IMR-90 (cell line): ENCODE measurements at regions not wholly inside any gene's neighbourhood (a gene's known extent, or its start where the extent isn't known, plus 50 kb on each side); places are given as distances from the start of the nearest gene placed in this dataset.

ENCODE experiments used
- ATAC-seq: fragments of 200-7000 bp; cut with Tn5 transposase; 2 replicates; pipeline ENCODE4 v1.9.1; 2020; ENCODE audit warnings: low read depth, mild to moderate bottlenecking, moderate library complexity
- BruUV-seq: library from RNA; stranded (reverse); fragments of 400-500 nt; replicated peaks from 2 replicates; lab custom pipeline; 2021; lab: Mats Ljungman, UMichigan
- CTCF ChIA-PET: fragments of 300-600 bp; formaldehyde crosslinking; extraction: SDS; loops from one replicate; lab custom pipeline; 2021; ENCODE audit warnings: antibody characterized with exemption; lab: Yijun Ruan, JAX
- POLR2A ChIA-PET: fragments of 300-600 bp; sonication (Branson Sonifier 250); formaldehyde crosslinking; loops from one replicate; lab custom pipeline; 2022; ENCODE audit warnings: antibody characterized with exemption; ENCODE audit not compliant: unreplicated experiment; lab: Charles Lee
- DNase-seq: peaks from one replicate; pipeline ENCODE4 v3.0.0; 2013
- H2AFZ ChIP-seq: replicated peaks from 2 replicates; pipeline ENCODE3; 2013; ENCODE audit warnings: low read length, mild to moderate bottlenecking; ENCODE audit not compliant: poor library complexity
- H2AK5ac ChIP-seq: 2 replicates; pipeline ENCODE4 v1.6.1; 2013; ENCODE audit warnings: low read depth, low read length, inconsistent platforms
- H2AK9ac ChIP-seq: replicated peaks from 2 replicates; pipeline ENCODE3; 2013; ENCODE audit warnings: mild to moderate bottlenecking, low read depth, low read length, moderate library complexity; ENCODE audit not compliant: poor library complexity
- H2BK120ac ChIP-seq: 2 replicates; pipeline ENCODE4 v1.6.1; 2013; ENCODE audit warnings: low read depth, low read length, inconsistent platforms
- H2BK15ac ChIP-seq: 3 replicates; pipeline ENCODE4 v1.6.1; 2013; ENCODE audit warnings: low read depth, low read length, inconsistent platforms
- H2BK20ac ChIP-seq: 2 replicates; pipeline ENCODE4 v1.6.1; 2013; ENCODE audit warnings: low read depth, mild to moderate bottlenecking, inconsistent platforms, low read length, moderate library complexity
- H2BK5ac ChIP-seq: 2 replicates; pipeline ENCODE4 v1.6.1; 2013; ENCODE audit warnings: mild to moderate bottlenecking, low read depth, low read length, inconsistent platforms; ENCODE audit not compliant: poor library complexity, severe bottlenecking
- H3K14ac ChIP-seq: replicated peaks from 2 replicates; pipeline ENCODE4 v1.6.1; 2013; ENCODE audit warnings: low read depth, low read length, inconsistent platforms
- H3K18ac ChIP-seq: 2 replicates; pipeline ENCODE4 v1.6.1; 2013; ENCODE audit warnings: low read depth, low read length, control low read depth
- H3K23ac ChIP-seq: 2 replicates; pipeline ENCODE4 v1.6.1; 2013; ENCODE audit warnings: low read depth, low read length, inconsistent platforms
- H3K27ac ChIP-seq: 2 replicates; pipeline ENCODE4 v1.5.1; 2013; ENCODE audit warnings: mild to moderate bottlenecking, control low read depth, low read length; ENCODE audit not compliant: insufficient read depth
- H3K27me3 ChIP-seq: 2 replicates; pipeline ENCODE4 v1.6.1; 2013; ENCODE audit warnings: low read length; ENCODE audit not compliant: control insufficient read depth, insufficient read depth
- H3K36me3 ChIP-seq: 2 replicates; pipeline ENCODE4 v1.6.1; 2013; ENCODE audit warnings: low read length, mixed read lengths; ENCODE audit not compliant: control insufficient read depth, insufficient read depth
- H3K4ac ChIP-seq: 2 replicates; pipeline ENCODE4 v1.6.1; 2013; ENCODE audit warnings: low read depth, low read length, inconsistent platforms
- H3K4me1 ChIP-seq: 2 replicates; pipeline ENCODE4 v1.6.1; 2013; ENCODE audit warnings: low read length, mixed read lengths; ENCODE audit not compliant: control insufficient read depth, insufficient read depth
- H3K4me2 ChIP-seq: 2 replicates; pipeline ENCODE4 v1.6.1; 2013; ENCODE audit warnings: low read depth, mild to moderate bottlenecking, control low read depth, low read length, moderate library complexity
- H3K4me3 ChIP-seq: 2 replicates; pipeline ENCODE4 v1.5.1; 2013; ENCODE audit warnings: low read depth, mild to moderate bottlenecking, control low read depth, low read length, moderate library complexity; ENCODE audit not compliant: insufficient read depth
- H3K56ac ChIP-seq: 2 replicates; pipeline ENCODE4 v1.6.1; 2013; ENCODE audit warnings: low read length, inconsistent platforms; ENCODE audit not compliant: insufficient read depth; ENCODE audit errors: extremely low read depth
- H3K79me1 ChIP-seq, 2 experiments: 2 replicates each; pipeline ENCODE4 v1.6.1; 2013; ENCODE audit warnings: low read length in 2 of 2, inconsistent platforms in 1 of 2, low read depth in 1 of 2
- H3K9ac ChIP-seq: 2 replicates; pipeline ENCODE4 v1.6.1; 2013; ENCODE audit warnings: low read depth, low read length, control low read depth
- H3K9me1 ChIP-seq: 2 replicates; pipeline ENCODE4 v1.6.1; 2013; ENCODE audit warnings: low read length, inconsistent platforms; ENCODE audit not compliant: insufficient read depth
- H3K9me3 ChIP-seq: 2 replicates; pipeline ENCODE4 v1.6.1; 2013; ENCODE audit warnings: low read length; ENCODE audit not compliant: control insufficient read depth, insufficient read depth
- H4K20me1 ChIP-seq: 2 replicates; pipeline ENCODE4 v1.6.1; 2013; ENCODE audit warnings: low read length, inconsistent platforms; ENCODE audit not compliant: insufficient read depth
- H4K5ac ChIP-seq: 2 replicates; pipeline ENCODE4 v1.6.1; 2013; ENCODE audit warnings: mild to moderate bottlenecking, low read depth, low read length, control low read depth
- H4K8ac ChIP-seq, 2 experiments: 2 replicates each; pipeline ENCODE4 v1.6.1; 2013; ENCODE audit warnings: low read depth in 2 of 2, low read length in 2 of 2, control low read depth in 1 of 2, inconsistent platforms in 1 of 2
- H4K91ac ChIP-seq: 2 replicates; pipeline ENCODE4 v1.6.1; 2013; ENCODE audit warnings: low read depth, low read length, inconsistent platforms; ENCODE audit not compliant: insufficient read depth
- NFE2L2 ChIP-seq: fragments of 150-350 bp; IDR thresholded peaks from 2 replicates; pipeline ENCODE4 v1.6.1; 2016; ENCODE audit warnings: low read depth, mild to moderate bottlenecking, low read length
- SMC3 ChIP-seq: fragments of 150-350 bp; IDR thresholded peaks from 2 replicates; pipeline ENCODE4 v1.6.1; 2016; ENCODE audit warnings: low read depth, mild to moderate bottlenecking, antibody characterized with exemption, low read length, moderate library complexity
- WGBS, 2 experiments: methylation state at CpG; one replicate each; pipeline versions ENCODE4 v1.1.5 to v1.1.7; 2013; ENCODE audit warnings: missing lambda C conversion rate in 2 of 2; ENCODE audit not compliant: insufficient read length in 1 of 2; ENCODE audit errors: extremely low coverage in 2 of 2; 5-methylcytosine and 5-hydroxymethylcytosine counted together
- dilution Hi-C: fragments of 300-500 bp; cut with HindIII; formaldehyde crosslinking; loops from one replicate; pipeline ENCODE4 v1.14.3; 2018; ENCODE audit warnings: low sequenced_read_pairs; ENCODE audit not compliant: unreplicated experiment
- in situ Hi-C: fragments of 300-500 bp; cut with MboI; formaldehyde crosslinking; loops from 3 replicates; pipeline ENCODE4 v1.14.3; 2019; ENCODE audit warnings: low sequenced_read_pairs, inconsistent platforms, mixed read lengths
- intact Hi-C: fragments of 100-400 bp; cut with micrococcal nuclease; formaldehyde crosslinking; loops from 2 replicates; pipeline ENCODE4 v1.10.0; 2022

DNA sequence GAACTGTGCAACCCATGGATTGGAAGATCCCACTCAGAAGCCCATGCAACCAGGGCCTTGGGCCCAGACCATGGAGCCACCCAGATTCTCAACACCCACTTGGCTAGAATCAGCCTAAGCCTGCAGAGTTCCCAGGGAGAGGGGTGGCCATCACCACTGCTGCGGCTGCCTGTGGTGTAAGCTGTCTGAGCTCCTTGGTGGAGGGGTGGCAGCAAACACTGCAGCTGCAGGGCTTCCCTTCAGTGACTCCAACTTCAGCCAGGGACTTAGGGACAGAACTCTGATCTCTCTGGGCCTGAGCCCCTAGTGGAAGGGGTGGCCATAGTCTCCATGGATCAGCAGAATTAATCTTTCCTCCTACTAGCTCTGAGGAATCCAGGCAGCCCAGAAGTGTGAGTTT lies 72.5 kb downstream of the RAD51AP2 start:
- Histone ChIP-seq H3K23ac (no peak overlapping the region), H4K20me1 (no peaks in the 10 kb centered on the region), H3K27ac (no peak overlapping the region), H3K4ac (no peak overlapping the region), H2BK5ac (no peak overlapping the region), H3K18ac (no peak overlapping the region), H3K79me1 (no peaks in the 10 kb centered on the region), H3K9me3 (no peaks in the 10 kb centered on the region), H3K56ac (no peak overlapping the region), H3K9ac (no peak overlapping the region), H3K4me1 (no peaks in the 10 kb centered on the region), H3K36me3 (no peaks in the 10 kb centered on the region), H4K5ac (no peak overlapping the region), H3K14ac (no peak overlapping the region), H4K91ac (no peak overlapping the region), H3K27me3 (no peaks in the 10 kb centered on the region), H2BK20ac (no peak overlapping the region), H3K4me3 (no peak overlapping the region), H4K8ac (no peak overlapping the region), H2AFZ (no peak overlapping the region), H3K4me2 (no peak overlapping the region), H2AK5ac (no peak overlapping the region), H2BK120ac (no peak overlapping the region), H3K9me1 (no peaks in the 10 kb centered on the region), H2BK15ac (no peak overlapping the region), H2AK9ac (no peak overlapping the region)
- TF ChIP-seq SMC3: no peak
- no peak for TF ChIP-seq NFE2L2
- ChIA-PET POLR2A (no interaction called here), CTCF (no interaction called here)
- BruUV-seq: no TSS peak
- intact Hi-C loops (no loop called here), dilution Hi-C loops (no loop called here), in situ Hi-C loops (no loop called here)
- no peak for DNase-seq
- no CpG with 5 or more reads among the region's 1 CpG for WGBS, 2 experiments
- no peak for ATAC-seq
